A673 (cell line): ENCODE measurements at regions not wholly inside any gene's neighbourhood (a gene's known extent, or its start where the extent isn't known, plus 50 kb on each side); places are given as distances from the start of the nearest gene placed in this dataset.

Experiments
- BruUV-seq: library from RNA; stranded (reverse); fragments of 400-500 nt; replicated peaks from 2 replicates; lab custom pipeline; 2021; lab: Mats Ljungman, UMichigan
- CTCF ChIA-PET: fragments of 300-600 bp; sonication (Branson Sonifier 250); formaldehyde crosslinking; loops from one replicate; lab custom pipeline; 2022; ENCODE audit warnings: antibody characterized with exemption; lab: Charles Lee
- POLR2A ChIA-PET: fragments of 300-600 bp; sonication (Branson Sonifier 250); formaldehyde crosslinking; loops from one replicate; lab custom pipeline; 2022; ENCODE audit warnings: antibody characterized with exemption; ENCODE audit not compliant: low non-redundant PET; lab: Charles Lee
- DNase-seq: peaks from one replicate; pipeline ENCODE4 v3.0.0-alpha.2; 2015; ENCODE audit warnings: low spot score
- H3K27ac ChIP-seq: fragments of 200-600 bp; sonication (generic); 2 replicates; pipeline ENCODE4 v1.5.1; 2016; ENCODE audit warnings: mixed run types, low read depth, mild to moderate bottlenecking, mixed read lengths, antibody characterized with exemption, low read length; ENCODE audit not compliant: poor library complexity, severe bottlenecking
- H3K27me3 ChIP-seq: fragments of 200-600 bp; sonication (generic); replicated peaks from 2 replicates; pipeline ENCODE4 v1.6.1; 2017; ENCODE audit warnings: mixed run types, low read depth, mild to moderate bottlenecking, mixed read lengths, antibody characterized with exemption, low read length; ENCODE audit not compliant: insufficient read depth, poor library complexity
- H3K36me3 ChIP-seq: fragments of 200-600 bp; sonication (generic); 2 replicates; pipeline ENCODE4 v1.6.1; 2016; ENCODE audit warnings: mixed run types, mild to moderate bottlenecking, mixed read lengths, antibody characterized with exemption, low read length; ENCODE audit not compliant: insufficient read depth, poor library complexity, severe bottlenecking
- H3K4me1 ChIP-seq: fragments of 200-600 bp; sonication (generic); 2 replicates; pipeline ENCODE4 v1.6.1; 2017; ENCODE audit warnings: mixed run types, mild to moderate bottlenecking, mixed read lengths, antibody characterized with exemption, low read length; ENCODE audit not compliant: insufficient read depth, poor library complexity, severe bottlenecking
- H3K4me3 ChIP-seq: fragments of 200-600 bp; sonication (generic); 2 replicates; pipeline ENCODE4 v1.5.1; 2016; ENCODE audit warnings: low read depth, mixed run types, mild to moderate bottlenecking, mixed read lengths, low read length; ENCODE audit not compliant: poor library complexity, severe bottlenecking
- H3K9me3 ChIP-seq: fragments of 200-600 bp; sonication (generic); 2 replicates; pipeline ENCODE4 v1.6.1; 2016; ENCODE audit warnings: mixed run types, low read depth, mild to moderate bottlenecking, mixed read lengths, antibody characterized with exemption, low read length; ENCODE audit not compliant: poor library complexity, severe bottlenecking
- CTCF ChIP-seq: fragments of 300-800, 200-600 bp; sonication (generic); conservative IDR thresholded peaks from 2 replicates; pipeline ENCODE4 v1.5.1; 2017; ENCODE audit warnings: low read depth, mild to moderate bottlenecking, antibody characterized with exemption, low read length, moderate library complexity, mixed read lengths
- EZH2 ChIP-seq: fragments of 200-600 bp; sonication (generic); IDR thresholded peaks from 2 replicates; pipeline ENCODE4 v1.6.1; 2017; ENCODE audit warnings: borderline replicate concordance, low read depth, mild to moderate bottlenecking, mixed read lengths, antibody characterized with exemption, low read length; ENCODE audit not compliant: poor library complexity, severe bottlenecking
- intact Hi-C: fragments of 100-400 bp; cut with micrococcal nuclease; formaldehyde crosslinking; loops from one replicate; pipeline ENCODE4 v1.10.0; 2022; ENCODE audit not compliant: unreplicated experiment

- POLR2A ChIA-PET: no interaction called here
- Histone ChIP-seq H3K4me1 (no peaks in the 10 kb centered on the region), H3K27me3 (no peaks in the 10 kb centered on the region), H3K4me3 (no peak overlapping the region), H3K9me3 (no peaks in the 10 kb centered on the region), H3K27ac (no peak overlapping the region), H3K36me3 (no peaks in the 10 kb centered on the region)
- BruUV-seq: no TSS peak
- CTCF ChIA-PET: no interaction called here
- TF ChIP-seq EZH2 (no peak), CTCF (no peak)
- no peak for DNase-seq
- intact Hi-C loops: no loop called here
Observed at GRCh38 chr5:100311806-100312205, 223.4 kb upstream of the FAM174A start.

- Histone ChIP-seq H3K27ac (no peak overlapping the region), H3K4me1 (no peaks in the 10 kb centered on the region), H3K4me3 (no peak overlapping the region), H3K9me3 (no peaks in the 10 kb centered on the region), H3K27me3 (no peaks in the 10 kb centered on the region), H3K36me3 (no peaks in the 10 kb centered on the region)
- no peak for TF ChIP-seq EZH2
- no peak for TF ChIP-seq CTCF
- DNase-seq: no peak
- BruUV-seq: no TSS peak
- CTCF ChIA-PET: no interaction called here
- POLR2A ChIA-PET: no interaction called here
- intact Hi-C loops: no loop called here
Observed at GRCh38 chr5:100306000-100306399, 229.2 kb upstream of the FAM174A start.

DNA sequence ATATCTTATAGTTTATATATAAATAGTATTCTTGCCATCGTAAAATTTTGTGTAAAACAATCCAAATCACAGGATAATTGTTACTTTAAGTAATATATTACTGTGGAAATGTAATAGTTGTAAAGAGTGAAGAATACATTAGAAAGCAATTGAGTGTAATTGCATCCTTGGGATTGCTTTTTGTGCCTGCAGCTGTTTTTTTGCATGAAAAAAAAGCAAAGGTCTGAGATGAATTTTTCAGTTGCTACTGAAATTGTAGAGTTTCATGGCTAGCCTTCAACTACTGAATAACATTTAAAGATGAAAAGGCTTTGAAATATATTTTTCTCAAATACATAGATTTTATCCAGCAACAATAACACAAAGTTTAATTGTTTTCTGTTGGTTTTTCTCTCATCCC lies 232.0 kb upstream of the FAM174A start:
- CTCF ChIA-PET: no interaction called here
- no peaks in the 10 kb centered on the region for H3K27me3 ChIP-seq
- no peaks in the 10 kb centered on the region for H3K4me1 ChIP-seq
- no TSS peak for BruUV-seq
- intact Hi-C loops: no loop called here
- H3K27ac ChIP-seq: no peak overlapping the region
- H3K4me3 ChIP-seq: no peak overlapping the region
- no peaks in the 10 kb centered on the region for H3K9me3 ChIP-seq
- TF ChIP-seq EZH2: no peak
- TF ChIP-seq CTCF: no peak
- no peak for DNase-seq
- POLR2A ChIA-PET: no interaction called here
- H3K36me3 ChIP-seq: no peaks in the 10 kb centered on the region
